NCI-H1694 (cell line): ENCODE measurements at regions not wholly inside any gene's neighbourhood (a gene's known extent, or its start where the extent isn't known, plus 50 kb on each side); places are given as distances from the start of the nearest gene placed in this dataset.
"Not testable (repeated sequence)": the region's sequence is repeated elsewhere in the genome, so short reads cannot be mapped to it uniquely, and the experiment has no call there.

ENCODE experiments used
- DNase-seq: peaks from one replicate; lab custom pipeline; 2025; lab: John Stamatoyannopoulos, UW

DNA sequence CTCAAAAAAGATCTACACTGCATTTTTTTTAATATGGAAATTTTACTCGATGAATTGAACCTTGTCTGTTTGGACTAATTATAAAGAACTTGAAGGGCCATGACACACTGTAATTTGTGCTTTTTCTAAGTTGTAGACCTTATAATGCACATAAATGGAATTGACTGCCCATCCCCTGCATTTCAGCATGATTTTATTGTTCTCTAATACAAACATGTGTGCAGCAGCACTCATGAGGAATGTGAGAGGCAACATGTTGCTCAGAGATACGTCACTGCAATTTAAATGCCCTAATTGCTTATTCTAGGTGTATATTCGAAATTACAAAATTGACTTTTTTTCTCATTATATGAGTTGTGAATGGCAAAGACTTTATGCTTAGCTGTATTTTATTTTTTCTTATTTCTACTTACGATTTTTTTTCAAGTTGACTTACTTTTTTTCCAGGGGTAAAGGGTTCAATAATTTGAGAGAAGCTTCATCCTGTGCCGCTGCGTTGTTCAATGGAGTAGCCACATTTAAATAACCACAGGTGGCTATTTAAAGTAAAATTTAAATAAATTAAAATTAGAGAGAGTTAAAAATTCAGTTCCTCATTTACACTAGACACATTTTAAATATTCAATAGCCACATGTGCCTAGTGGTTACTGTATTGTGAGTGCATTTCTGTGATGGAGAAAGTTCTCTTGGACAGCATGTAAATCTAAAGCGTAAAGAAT, 1346.4 kb downstream of the ROBO1 start:
- DNase-seq = no peak

DNA sequence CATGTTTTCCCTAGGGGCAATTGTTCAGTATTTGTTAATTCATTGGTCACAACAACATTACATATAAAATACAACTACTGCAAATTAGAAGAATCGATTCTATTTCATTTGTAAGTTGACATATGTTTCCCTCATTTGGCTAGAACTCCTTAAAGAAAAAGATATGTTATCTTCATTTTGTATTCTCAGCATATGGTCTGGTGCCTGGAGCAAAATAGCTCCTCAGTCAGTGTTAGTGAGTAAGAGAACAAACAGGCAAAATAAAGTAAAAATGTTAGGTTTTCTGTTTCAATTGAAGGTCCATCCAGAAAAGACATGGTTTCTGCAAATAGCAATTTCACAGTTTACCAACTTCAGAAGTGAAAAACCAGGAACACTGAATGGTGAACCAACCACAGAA, 1343.1 kb downstream of the ROBO1 start:
- DNase-seq = no peak

DNA sequence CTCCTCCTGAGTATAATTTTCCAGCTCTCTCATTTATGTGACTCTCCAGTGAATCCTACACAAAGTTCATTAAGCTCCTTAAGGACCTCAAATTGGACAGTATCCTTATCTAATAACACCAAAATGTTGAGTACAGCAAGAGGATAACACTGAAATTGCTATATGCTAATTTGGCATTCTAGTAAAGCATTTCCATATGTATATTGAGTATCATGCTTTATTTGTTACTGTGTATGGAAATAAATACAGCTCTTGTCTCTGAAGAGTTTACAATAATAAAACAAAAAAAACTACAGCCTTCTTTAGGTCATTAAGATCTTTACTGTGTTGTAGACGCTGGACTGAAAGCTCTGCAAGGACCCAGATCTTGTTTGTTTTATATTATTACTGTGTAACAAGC, 1341.3 kb downstream of the ROBO1 start:
- DNase-seq = no peak

DNA sequence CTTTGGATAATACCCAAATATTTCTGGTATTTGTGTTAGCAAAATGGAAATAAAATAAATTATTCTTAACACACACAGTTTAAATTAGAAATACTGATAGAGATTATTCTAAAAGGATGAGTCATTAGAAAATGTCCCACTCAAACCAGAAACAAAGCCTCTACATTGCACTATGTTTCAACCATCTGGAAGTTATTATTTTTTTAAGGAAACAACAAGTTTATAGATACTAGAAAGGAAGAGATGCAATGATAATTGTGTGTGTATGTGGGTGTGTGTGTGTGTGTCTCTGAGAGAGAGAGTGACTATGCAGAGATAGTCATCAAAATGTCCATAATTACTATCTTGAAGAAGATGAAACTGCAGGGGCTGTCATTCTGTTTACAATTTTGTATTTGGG, 1340.5 kb downstream of the ROBO1 start:
- DNase-seq = no peak

DNA sequence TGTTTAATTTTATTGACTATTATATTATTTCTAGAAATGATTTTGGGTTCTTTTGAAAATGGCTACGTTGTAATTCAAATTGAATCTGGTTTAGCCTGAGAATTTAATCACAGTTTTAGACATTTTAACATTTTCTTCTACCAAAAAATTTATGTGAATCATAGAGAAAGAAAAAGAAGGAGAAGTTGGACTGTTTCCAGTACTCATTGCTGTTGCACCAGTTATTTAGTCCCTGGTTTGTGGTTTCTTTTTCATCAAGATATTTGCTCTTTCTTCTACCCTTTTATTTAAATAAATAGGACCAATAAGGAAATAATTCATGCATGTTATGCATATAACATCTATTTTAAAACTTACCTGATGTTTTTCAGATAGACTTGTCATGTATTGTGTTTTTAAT, 1337.1 kb downstream of the ROBO1 start:
- DNase-seq = no peak

DNA sequence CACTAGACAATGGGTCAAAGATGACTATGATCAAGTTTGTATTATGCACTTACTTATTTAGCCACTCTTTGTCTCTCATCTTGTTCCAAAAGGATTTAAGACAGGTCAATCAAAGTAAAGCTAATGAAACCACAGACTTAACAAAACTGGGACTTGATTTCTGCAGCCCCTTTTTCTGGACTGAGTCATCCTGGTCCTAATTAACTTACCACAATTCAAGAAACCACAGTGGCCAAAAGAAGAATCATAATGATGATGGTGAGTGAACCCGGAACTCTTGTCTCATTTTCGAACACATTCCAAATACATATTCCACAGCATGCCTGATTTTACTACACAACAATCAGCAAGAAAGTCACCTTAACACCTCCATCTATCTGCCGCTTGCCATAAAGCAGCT, 1333.0 kb downstream of the ROBO1 start:
- DNase-seq = no peak

DNA sequence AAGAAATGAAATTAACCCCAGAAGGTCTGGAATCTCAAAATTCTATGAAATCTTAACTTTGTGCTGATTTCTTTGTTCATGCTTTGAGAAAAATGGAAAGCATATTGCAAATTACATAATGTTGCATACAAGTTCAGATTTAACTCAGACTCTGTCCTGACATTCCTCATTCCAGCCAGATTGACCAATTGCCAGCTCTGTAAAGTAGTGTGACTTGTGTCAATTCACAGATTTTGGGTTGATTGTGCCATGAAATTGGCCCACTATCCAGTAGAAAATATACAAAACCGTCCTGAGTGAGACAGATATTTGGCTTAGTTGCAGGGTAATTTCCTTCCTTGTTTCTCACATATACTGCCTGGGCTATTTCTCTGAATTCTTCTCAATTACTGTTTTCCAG, 1312.6 kb downstream of the ROBO1 start:
- no peak for DNase-seq

DNA sequence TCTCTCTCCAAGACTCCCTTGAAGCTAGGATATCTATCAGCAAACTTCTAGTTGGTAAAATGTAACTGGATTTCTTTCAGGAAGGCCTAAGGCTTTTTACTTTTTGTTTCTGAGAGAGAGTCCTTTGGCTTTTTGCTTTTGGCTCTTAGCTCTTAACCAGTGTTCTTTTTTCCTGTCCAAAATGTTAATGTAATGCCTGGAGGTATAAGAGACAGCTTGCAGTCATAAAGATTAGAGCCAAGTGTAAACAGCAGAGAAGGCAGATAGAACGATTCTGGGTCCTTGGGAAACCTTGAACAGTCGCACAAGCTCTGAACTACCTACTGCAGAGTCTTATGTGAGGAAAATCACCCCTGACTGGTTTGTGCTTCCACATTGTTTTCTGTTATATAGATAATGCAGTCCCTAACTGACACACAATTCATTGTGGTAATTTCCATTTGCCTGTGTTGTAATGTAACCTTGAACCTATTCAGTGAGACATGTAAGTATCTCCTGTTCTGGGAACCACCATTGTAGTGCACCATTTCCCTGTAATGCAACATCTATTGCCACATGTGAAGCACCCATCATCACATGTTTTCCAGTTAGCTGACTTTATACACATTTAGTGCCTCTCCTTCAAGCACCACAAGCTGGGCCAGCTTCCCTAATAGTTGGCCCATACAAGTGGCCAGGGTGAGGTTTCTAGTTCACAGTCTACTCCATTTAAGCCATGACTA, 1311.9 kb downstream of the ROBO1 start:
- no peak for DNase-seq

DNA sequence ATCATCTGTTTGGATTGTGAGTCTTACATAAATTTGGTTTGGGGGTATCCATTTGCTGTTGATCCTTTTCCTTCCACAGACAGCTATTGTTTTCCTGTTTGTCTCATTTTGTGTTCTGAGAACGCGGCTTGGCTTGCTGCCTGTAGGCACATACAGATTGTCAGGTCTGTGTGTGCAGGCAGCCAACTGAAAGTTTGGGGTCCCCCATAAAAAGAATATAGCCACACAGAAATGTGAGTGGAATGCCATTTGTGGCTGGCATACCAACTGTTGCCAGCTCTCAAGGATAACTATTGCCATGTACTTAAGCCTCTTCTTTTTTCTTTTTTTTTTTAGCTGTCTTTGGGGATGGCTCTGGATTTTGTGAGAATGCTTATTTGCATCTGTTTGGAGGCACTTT, 1308.0 kb downstream of the ROBO1 start:
- no peak for DNase-seq

DNA sequence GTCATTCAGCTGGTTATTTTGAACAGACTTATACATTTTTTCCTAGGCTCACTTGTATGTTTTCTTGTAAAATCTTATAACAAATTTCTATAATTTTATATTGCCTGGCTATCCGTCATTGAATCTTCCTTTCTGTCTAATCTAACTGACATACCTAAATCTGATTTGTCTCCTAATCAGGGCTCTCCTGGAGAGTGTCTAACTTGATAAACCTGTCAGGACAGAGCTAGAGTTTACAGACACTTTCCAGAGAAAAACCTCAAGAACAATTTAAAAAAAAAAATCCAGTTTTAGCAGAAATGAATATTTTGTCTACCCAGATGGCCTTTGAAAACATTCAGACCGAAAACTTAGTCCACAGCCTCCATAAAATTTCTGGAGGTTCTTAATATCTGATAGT, 1305.8 kb downstream of the ROBO1 start:
- no peak for DNase-seq

DNA sequence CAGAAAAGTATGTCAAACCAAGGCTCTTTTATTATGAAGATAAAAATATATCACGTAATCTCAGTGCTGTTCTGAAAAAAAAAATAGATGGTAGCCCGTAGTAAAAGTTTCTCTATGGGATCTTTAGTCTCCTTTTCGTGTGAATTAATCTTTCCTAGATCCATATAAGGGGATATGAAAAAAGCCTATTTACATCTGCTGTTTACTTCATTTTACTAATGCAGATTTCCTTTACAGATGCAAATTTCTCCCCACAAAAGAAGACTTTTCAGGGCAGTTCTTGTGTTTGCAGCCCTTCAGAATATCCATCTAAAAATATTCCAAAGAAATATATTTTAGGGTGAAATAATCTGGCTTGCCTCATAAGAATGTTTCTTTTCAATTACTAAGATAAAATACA, 1291.7 kb downstream of the ROBO1 start:
- no peak for DNase-seq

DNA sequence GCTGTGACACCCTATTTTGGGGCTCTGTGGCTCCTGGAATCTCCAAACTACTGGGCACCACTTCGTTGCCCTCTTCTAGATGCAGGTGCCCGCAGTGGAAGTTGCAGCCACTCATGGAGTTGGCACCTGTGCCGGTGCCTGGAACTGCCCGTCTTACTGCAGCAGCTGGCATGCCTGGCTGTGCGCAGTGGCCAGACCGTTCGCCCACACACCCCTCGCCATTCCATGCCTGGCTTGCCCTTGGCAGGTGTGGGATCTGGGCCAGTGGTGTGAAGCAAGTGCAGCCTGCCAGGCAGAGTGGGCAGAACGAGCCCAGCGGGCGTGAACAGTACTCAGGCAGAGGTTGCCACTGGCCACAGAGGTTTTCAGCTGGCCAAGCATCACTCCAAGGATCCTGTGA, 1286.7 kb downstream of the ROBO1 start:
- no peak for DNase-seq

DNA sequence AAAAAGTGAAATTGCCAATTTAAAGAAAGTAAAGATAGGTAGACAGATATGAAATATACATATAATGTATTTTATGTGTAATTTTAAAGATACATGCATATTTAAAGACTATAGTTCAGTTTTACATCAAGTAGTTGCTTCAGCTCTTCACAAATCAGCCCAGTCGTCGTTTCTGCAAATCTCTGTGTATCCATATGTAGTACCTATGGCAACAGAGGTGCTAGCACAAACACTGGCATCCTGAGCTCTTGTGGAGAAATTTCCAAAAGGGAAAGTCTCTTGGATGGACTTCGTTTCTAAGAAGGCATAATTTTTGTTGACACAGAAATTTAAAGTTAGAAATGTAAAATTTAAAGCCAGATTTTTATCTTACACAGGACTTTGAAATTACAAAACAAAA, 1284.7 kb downstream of the ROBO1 start:
- no peak for DNase-seq

DNA sequence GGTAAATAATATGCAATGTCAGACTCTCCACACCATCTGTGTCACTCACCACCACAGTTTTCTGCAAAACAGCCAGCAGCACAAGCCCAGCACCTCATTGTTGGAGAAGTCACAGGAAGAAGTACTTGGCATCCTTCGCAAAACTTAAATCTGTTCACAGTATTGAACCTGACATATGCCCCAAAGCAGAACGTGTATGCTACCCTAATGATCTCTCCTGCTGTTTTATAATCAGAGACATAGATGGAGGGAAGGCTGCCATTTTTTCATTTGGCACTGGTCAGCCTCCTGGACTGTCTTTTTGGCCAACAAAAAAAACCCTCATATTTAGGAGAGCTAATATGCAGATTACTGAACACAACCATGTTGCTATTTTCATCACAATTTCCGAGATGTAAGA, 1272.9 kb downstream of the ROBO1 start:
- DNase-seq = peak; percentile 57

DNA sequence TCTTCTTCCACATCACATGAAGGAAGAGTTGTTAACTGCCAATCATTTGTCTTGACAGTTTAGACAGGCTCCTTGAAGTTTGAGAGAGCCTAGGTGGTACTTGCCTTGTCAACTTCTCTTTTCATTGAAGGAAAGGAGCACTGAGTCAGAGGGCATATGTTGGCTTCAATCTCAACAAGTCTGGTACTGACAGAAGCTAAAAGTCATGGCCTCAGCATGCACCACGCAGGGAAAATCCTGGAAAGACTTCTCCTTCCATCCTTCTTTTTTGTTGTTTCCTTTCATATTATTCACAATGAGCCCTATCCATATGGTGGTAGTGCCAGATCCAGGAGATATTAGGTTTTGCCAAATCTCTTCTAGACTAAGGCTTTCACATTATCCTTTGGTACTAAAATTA, 1272.5 kb downstream of the ROBO1 start:
- DNase-seq = no peak

DNA sequence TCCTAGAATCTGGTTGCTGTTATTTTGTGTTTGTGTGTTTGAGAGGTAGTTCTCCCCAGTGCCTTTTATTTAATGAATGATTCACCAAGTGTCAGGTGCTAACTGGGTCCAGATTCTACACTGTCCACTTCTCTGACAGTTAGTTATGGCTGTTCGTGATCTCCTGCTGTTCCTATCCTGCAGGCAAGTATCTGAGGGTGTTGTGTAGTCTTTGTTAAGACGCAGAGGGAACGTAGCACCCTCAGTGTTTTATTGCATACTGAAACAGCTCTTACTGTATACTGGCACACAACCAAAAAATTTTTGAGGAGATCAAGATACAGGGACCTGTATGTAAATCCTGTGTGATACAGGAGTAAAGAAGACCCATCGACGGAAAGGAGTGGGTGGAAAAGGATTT, 1271.3 kb downstream of the ROBO1 start:
- DNase-seq = peak; percentile 51

DNA sequence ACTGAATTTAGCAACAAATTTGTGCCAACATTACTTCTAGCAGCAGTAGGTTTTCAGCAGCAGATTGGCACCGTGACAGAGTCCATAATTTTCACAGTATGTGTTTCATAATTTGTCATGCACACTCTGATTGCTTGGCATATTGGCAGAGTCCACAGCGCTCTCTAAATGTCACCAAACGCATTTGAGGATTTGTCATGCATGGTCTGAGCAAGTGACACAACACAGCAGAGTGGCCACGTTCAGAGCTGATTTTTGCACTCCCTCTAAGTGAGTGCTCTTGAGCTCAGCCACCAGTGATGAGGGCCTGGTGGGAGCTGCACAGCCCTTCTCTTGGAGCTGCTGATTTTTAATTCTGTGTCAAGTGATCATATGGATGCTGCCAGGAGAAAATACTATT, 1270.8 kb downstream of the ROBO1 start:
- DNase-seq = peak; percentile 78

DNA sequence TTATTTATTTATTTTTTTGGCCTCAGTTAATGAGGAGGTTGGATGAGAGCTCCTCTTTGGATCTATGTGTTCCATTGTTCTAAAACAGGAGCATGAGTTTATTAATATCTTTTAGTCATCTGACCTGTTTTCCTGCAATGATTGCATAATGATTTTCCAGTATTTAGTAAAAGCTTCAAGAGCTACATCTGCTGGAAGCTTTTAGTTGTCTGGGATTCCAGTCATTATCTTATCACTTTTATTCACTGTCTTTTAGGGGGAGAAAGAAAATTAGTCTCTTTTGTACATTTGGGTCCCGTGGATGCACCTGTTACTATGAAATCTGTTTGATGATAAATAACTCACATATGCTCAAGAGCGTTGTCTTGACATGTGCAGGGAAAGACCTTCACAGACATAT, 1270.0 kb downstream of the ROBO1 start:
- DNase-seq = peak; percentile 70

DNA sequence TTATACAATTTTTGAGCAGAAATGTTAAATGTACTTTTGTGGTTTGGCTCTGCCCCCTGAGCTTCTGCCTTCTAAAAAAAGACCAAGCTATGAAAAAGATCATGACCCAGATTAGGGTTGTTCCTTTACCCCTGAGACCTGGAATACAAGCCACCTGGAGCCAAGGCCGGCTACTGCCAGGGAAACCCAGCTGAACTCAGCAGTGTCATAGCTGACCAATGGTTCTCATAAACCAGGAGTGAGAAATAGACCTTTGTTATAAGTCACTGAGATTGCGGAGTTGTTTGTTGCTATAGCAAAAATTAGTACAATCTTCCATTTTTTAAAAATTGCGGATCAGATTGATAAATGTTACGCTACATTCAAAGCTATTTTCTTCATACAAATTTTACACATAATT, 1261.7 kb downstream of the ROBO1 start:
- no peak for DNase-seq

DNA sequence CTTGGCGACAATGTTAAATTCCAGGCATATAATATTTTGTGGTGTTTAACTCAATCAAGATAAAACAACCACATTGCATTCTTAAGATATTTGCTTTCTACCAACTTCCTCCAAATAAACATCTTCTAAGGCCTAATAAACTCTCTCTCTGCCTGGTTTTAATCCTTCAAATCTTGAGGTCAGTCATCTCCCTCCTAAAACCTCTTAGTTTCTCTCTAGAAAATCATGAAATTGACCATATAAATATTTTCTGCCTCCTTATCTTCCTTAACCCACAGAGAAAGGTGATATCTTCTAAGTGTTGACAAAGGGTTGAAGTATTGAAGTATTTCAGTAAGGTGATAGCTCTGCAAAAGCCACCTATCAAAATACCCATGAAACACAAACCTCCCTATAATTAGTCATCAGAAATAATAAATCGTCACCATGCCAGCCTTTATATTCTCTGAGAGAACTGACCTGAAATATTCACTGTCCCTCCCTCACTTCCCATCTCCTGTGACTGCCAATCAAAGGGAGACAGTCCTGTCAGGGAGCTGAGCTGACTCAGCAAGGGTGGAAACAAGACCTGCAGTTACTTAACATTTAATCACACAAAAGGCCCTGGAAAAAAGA, 1261.1 kb downstream of the ROBO1 start:
- DNase-seq = no peak

DNA sequence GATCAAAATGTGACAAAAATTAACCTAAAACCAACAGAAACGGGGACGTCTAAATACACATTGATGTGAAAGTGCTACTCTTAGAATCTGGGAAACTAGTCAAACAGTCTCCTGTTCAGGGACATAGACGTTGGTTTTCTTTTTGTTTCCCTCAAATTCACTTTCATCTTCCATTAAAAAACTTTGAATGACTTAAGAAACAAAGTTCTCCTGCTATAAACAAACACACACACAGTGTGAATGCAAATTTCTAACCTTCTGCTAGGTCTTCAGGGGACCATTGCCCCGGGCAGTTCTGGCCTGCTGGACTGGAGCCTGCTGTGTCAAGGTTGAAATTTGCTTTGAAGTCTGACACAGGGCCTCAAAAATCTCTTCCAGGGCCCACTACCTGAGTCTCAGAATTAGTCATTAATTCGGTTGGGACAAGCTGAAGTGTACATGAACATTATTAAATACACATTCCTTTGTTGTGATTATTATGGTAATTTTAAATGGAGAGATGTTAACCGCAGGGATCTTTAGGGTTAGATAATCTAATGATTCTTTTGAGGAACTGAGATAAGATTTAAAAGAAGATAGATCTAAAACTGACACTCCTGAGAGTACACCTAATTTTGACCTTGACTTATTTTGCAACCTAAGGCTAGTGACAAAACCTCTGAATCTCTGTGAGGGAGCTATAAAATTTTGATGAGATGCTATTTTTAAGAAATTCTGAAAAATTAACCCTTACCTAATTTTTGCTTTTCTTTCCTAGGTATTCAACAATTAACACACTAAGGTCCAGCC, 1260.4 kb downstream of the ROBO1 start:
- DNase-seq = no peak

DNA sequence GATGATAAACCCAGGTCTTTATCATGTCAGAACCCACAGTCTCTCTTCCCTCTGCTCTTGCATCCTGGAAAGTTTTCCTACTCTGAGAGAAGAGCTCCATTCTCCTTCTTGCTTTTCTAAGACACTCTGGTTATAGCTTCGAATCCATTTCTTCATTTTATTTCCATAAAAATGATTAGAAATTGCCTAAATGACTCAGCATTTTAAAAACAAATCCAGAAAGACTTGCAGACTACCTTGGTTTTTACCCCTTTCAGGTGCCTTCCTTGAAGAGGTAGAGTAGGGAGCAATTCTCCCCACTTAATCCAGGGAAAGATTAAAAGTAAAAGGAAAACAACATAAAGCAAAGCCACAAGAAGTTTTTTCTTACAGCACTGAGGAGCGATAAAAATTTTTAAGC, 1256.0 kb downstream of the ROBO1 start:
- no peak for DNase-seq

DNA sequence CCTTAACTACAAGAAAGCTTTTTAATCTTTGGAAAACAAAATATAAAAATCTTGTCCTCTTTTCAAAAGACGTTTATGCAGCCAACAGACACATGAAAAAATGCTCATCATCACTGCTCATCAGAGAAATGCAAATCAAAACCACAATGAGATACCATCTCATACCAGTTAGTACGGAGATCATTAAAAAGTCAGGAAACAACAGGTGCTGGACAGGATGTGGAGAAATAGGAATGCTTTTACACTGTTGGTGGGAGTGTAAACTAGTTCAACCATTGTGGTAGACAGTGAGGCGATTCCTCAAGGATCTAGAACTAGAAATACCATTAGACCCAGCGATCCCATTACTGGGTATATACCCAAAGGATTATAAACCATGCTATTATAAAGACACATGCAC, 1255.0 kb downstream of the ROBO1 start:
- not testable (repeated sequence) for DNase-seq
